Activated T-cell treated with anti-CD3 and anti-CD28 coated beads, Interleukin-2, amount 50 U/mL, for 4 hours (primary cell): ENCODE measurements at regions not wholly inside any gene's neighbourhood (a gene's known extent, or its start where the extent isn't known, plus 50 kb on each side); places are given as distances from the start of the nearest gene placed in this dataset.

Experiments used
- ATAC-seq, 2 donors: fragments of 200-7000 bp; cut with Tn5 transposase; one replicate each; pipeline ENCODE4 v1.10.0; 2021
- DNase-seq: peaks from one replicate; pipeline ENCODE4 v3.0.0-alpha.2; 2020
- H3K27me3 Mint-ChIP-seq: one replicate; pipeline ENCODE4 v1.8.0; 2021; ENCODE audit warnings: low read depth, mixed read lengths
- H3K36me3 Mint-ChIP-seq: one replicate; pipeline ENCODE4 v1.8.0; 2022; ENCODE audit warnings: mixed read lengths; ENCODE audit not compliant: insufficient read depth
- H3K4me1 Mint-ChIP-seq: one replicate; pipeline ENCODE4 v1.8.0; 2021; ENCODE audit warnings: low read depth, mixed read lengths
- H3K4me3 Mint-ChIP-seq: one replicate; pipeline ENCODE4 v1.8.0; 2021; ENCODE audit warnings: mild to moderate bottlenecking, moderate library complexity, mixed read lengths
- H3K9me3 Mint-ChIP-seq: one replicate; pipeline ENCODE4 v1.8.0; 2021; ENCODE audit warnings: mixed read lengths

GRCh38 chr2:204219196-204219595 lies 282.6 kb downstream of the ICOS start:
- Mint-ChIP-seq H3K36me3 (no peaks in the 10 kb centered on the region), H3K9me3 (peaks cover 6% of the 10 kb centered on the region), H3K27me3 (peaks cover 9% of the 10 kb centered on the region)

GRCh38 chr2:204220896-204221295 lies 284.3 kb downstream of the ICOS start:
- Mint-ChIP-seq H3K4me1 (no peaks in the 10 kb centered on the region), H3K4me3 (no peak overlapping the region), H3K27me3 (peaks cover 4% of the 10 kb centered on the region)

More at GRCh38 chr2:204219196-204219595, 282.6 kb downstream of the ICOS start:
- no peak for DNase-seq
- Mint-ChIP-seq H3K4me3 (no peak overlapping the region), H3K4me1 (no peaks in the 10 kb centered on the region)
- ATAC-seq, result no peak

GRCh38 chr2:204223046-204223445 lies 286.5 kb downstream of the ICOS start:
- no peak for ATAC-seq
- H3K4me1 Mint-ChIP-seq, result no peaks in the 10 kb centered on the region

More at GRCh38 chr2:204220896-204221295, 284.3 kb downstream of the ICOS start:
- Mint-ChIP-seq H3K36me3 (no peaks in the 10 kb centered on the region), H3K9me3 (peaks cover 3% of the 10 kb centered on the region)
- no peak for ATAC-seq
- DNase-seq, result no peak

GRCh38 chr2:204223544-204223943 lies 287.0 kb downstream of the ICOS start:
- H3K9me3 Mint-ChIP-seq, result no peaks in the 10 kb centered on the region
- H3K36me3 Mint-ChIP-seq, result no peaks in the 10 kb centered on the region
- H3K27me3 Mint-ChIP-seq, result peaks cover 6% of the 10 kb centered on the region
- H3K4me3 Mint-ChIP-seq, result no peak overlapping the region
- no peak for ATAC-seq
- no peak for DNase-seq
- no peaks in the 10 kb centered on the region for H3K4me1 Mint-ChIP-seq

More at GRCh38 chr2:204223046-204223445, 286.5 kb downstream of the ICOS start:
- Mint-ChIP-seq H3K4me3 (no peak overlapping the region), H3K27me3 (peaks cover 4% of the 10 kb centered on the region), H3K36me3 (no peaks in the 10 kb centered on the region), H3K9me3 (peaks cover 2% of the 10 kb centered on the region)
- no peak for DNase-seq

- DNase-seq (no peak), ATAC-seq (no peak)
- no peaks in the 10 kb centered on the region for H3K4me1 Mint-ChIP-seq
- peaks cover 8% of the 10 kb centered on the region for H3K27me3 Mint-ChIP-seq
- H3K9me3 Mint-ChIP-seq, result no peaks in the 10 kb centered on the region
- no peaks in the 10 kb centered on the region for H3K36me3 Mint-ChIP-seq
- no peak overlapping the region for H3K4me3 Mint-ChIP-seq
Measured at GRCh38 chr2:204225671-204226073, 289.1 kb downstream of the ICOS start.

- DNase-seq, result no peak
- Mint-ChIP-seq H3K4me3 (no peak overlapping the region), H3K4me1 (no peaks in the 10 kb centered on the region), H3K27me3 (peaks cover 8% of the 10 kb centered on the region), H3K36me3 (no peaks in the 10 kb centered on the region), H3K9me3 (no peaks in the 10 kb centered on the region)
- ATAC-seq, result no peak
Measured at GRCh38 chr2:204226305-204226880, 289.8 kb downstream of the ICOS start.

GRCh38 chr2:204228169-204228886 lies 291.8 kb downstream of the ICOS start:
- Mint-ChIP-seq H3K4me1 (no peaks in the 10 kb centered on the region), H3K27me3 (peaks cover 11% of the 10 kb centered on the region), H3K36me3 (no peaks in the 10 kb centered on the region), H3K4me3 (no peak overlapping the region), H3K9me3 (no peaks in the 10 kb centered on the region)
- DNase-seq (no peak), ATAC-seq (no peak)

GRCh38 chr2:204234248-204234647 lies 297.7 kb downstream of the ICOS start:
- no peak for DNase-seq
- Mint-ChIP-seq H3K4me1 (no peaks in the 10 kb centered on the region), H3K9me3 (no peaks in the 10 kb centered on the region), H3K4me3 (no peak overlapping the region), H3K36me3 (no peaks in the 10 kb centered on the region), H3K27me3 (peaks cover 15% of the 10 kb centered on the region)
- no peak for ATAC-seq

GRCh38 chr2:204234879-204235278 lies 298.3 kb downstream of the ICOS start:
- DNase-seq, result no peak
- no peaks in the 10 kb centered on the region for H3K4me1 Mint-ChIP-seq
- peaks cover 14% of the 10 kb centered on the region for H3K27me3 Mint-ChIP-seq
- H3K4me3 Mint-ChIP-seq, result no peak overlapping the region
- ATAC-seq, result no peak
- no peaks in the 10 kb centered on the region for H3K36me3 Mint-ChIP-seq
- H3K9me3 Mint-ChIP-seq, result no peaks in the 10 kb centered on the region

- peaks cover 3% of the 10 kb centered on the region for H3K4me1 Mint-ChIP-seq
- ATAC-seq, result no peak
- H3K27me3 Mint-ChIP-seq, result peaks cover 10% of the 10 kb centered on the region
- no peaks in the 10 kb centered on the region for H3K36me3 Mint-ChIP-seq
- no peak overlapping the region for H3K4me3 Mint-ChIP-seq
- no peaks in the 10 kb centered on the region for H3K9me3 Mint-ChIP-seq
- no peak for DNase-seq
Measured at GRCh38 chr2:204237416-204237815, 300.9 kb downstream of the ICOS start.

- peaks cover 14% of the 10 kb centered on the region for H3K4me1 Mint-ChIP-seq
- no peak for DNase-seq
- no peaks in the 10 kb centered on the region for H3K9me3 Mint-ChIP-seq
- H3K36me3 Mint-ChIP-seq, result no peaks in the 10 kb centered on the region
- H3K27me3 Mint-ChIP-seq, result peaks cover 10% of the 10 kb centered on the region
- H3K4me3 Mint-ChIP-seq, result no peak overlapping the region
- ATAC-seq, result no peak
Measured at GRCh38 chr2:204239411-204240165, 303.0 kb downstream of the ICOS start.

GRCh38 chr2:204240961-204241360 lies 304.3 kb upstream of the PARD3B start:
- Mint-ChIP-seq H3K4me1 (peaks cover 14% of the 10 kb centered on the region), H3K4me3 (no peak overlapping the region), H3K36me3 (no peaks in the 10 kb centered on the region), H3K27me3 (peaks cover 10% of the 10 kb centered on the region), H3K9me3 (no peaks in the 10 kb centered on the region)
- no peak for DNase-seq
- no peak for ATAC-seq

- ATAC-seq, result no peak
- H3K4me3 Mint-ChIP-seq, result no peak overlapping the region
- no peak for DNase-seq
- no peaks in the 10 kb centered on the region for H3K36me3 Mint-ChIP-seq
- H3K9me3 Mint-ChIP-seq, result no peaks in the 10 kb centered on the region
- peaks cover 15% of the 10 kb centered on the region for H3K27me3 Mint-ChIP-seq
- no peaks in the 10 kb centered on the region for H3K4me1 Mint-ChIP-seq
Measured at GRCh38 chr2:204249437-204249836, 295.8 kb upstream of the PARD3B start.

- ATAC-seq (no peak), DNase-seq (no peak)
- Mint-ChIP-seq H3K9me3 (no peaks in the 10 kb centered on the region), H3K4me3 (no peak overlapping the region), H3K4me1 (no peaks in the 10 kb centered on the region), H3K27me3 (peaks cover 13% of the 10 kb centered on the region), H3K36me3 (no peaks in the 10 kb centered on the region)
Measured at GRCh38 chr2:204250692-204251091, 294.6 kb upstream of the PARD3B start.
